Muscle of arm (tissue), 1 donor: ENCODE measurements at regions not wholly inside any gene's neighbourhood (a gene's known extent, or its start where the extent isn't known, plus 50 kb on each side); places are given as distances from the start of the nearest gene placed in this dataset.
"Not testable (repeated sequence)": the region's sequence is repeated elsewhere in the genome, so short reads cannot be mapped to it uniquely, and the experiment has no call there.

Experiments
- DNase-seq: peaks from one replicate; pipeline ENCODE4 v3.0.0-alpha.2; 2013

- DNase-seq = peak; percentile 66
Measured at GRCh38 chr1:185404291-185404690, 87.2 kb upstream of the IVNS1ABP start.

- no peak for DNase-seq
Measured at GRCh38 chr1:185402930-185403329, 85.9 kb upstream of the IVNS1ABP start.

DNA sequence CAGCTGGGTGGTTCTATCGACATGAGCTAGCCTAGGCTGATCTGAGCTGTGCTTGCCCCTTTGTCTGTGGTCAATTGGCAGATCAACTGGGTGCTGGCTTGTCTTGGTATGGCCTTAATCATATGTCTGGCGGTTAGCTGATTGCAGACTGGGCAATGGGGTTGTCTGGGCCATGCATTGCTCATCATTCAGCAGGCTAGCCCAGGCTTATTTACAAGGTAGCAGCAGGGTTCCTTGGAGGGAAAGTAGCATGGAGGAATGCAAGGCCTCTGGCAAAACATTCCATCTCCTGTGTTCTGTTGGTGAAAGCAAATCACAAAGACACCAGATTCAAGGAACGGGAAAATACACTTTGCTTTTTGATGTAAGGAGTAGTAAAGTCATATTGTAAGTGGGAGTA, 84.0 kb upstream of the IVNS1ABP start:
- DNase-seq = no peak

DNA sequence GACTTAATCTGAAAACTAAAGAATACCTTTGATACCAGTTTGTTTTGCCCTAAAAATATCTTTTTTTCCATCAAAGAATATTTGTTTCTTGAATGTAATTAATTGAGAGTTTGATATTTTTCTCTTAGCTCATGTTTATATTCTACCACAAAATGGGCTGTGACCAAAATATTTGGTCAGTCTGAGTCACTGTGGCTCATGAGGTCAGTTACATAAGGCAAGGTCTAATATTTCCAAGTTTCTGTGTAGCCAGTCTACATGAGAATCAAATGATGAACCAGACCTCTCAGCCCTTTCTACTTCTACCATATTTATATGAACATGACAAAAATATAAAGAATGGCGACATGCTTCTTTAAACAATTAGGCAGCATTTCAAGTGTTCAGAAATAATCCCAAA, 83.0 kb upstream of the IVNS1ABP start:
- DNase-seq = no peak

GRCh38 chr1:185398599-185398998, 81.6 kb upstream of the IVNS1ABP start:
- no peak for DNase-seq

DNA sequence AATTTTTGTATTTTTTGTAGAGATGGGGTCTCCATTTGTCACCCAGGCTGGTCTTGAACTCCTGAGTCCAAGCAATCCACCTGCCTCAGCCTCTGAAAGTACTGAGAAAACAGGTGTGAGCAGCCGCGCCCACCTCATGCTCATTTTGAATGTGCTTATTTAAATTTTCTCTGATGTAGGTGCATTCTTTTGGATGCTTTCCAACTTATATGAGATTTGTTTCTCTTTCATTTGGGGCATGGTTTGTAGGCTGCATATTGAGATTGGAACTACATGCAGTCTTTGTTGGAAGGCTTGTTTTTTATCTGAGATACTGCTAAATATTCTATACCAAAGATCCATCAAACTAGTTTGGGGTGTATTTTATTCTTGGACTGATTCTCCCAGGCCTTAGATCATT, 81.0 kb upstream of the IVNS1ABP start:
- no peak for DNase-seq

DNA sequence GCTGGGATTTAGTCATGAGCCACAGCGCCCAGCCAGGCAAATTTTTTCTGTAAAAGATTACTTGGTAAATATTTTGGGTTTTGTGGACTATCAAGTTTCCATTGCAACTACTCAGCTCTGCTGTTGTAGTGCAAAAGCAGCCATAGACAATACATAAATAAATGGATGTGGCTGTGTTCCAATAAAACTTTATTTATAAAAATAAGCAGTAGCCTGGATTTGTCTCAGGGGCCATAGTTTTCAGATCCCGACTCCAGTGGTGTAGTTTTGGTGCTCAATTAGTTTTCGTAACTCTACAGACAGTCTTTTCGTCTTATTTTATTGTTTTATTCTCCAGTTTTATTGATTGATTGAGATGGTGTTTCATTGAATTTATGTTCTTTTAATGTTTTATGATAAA, 80.1 kb upstream of the IVNS1ABP start:
- no peak for DNase-seq

DNA sequence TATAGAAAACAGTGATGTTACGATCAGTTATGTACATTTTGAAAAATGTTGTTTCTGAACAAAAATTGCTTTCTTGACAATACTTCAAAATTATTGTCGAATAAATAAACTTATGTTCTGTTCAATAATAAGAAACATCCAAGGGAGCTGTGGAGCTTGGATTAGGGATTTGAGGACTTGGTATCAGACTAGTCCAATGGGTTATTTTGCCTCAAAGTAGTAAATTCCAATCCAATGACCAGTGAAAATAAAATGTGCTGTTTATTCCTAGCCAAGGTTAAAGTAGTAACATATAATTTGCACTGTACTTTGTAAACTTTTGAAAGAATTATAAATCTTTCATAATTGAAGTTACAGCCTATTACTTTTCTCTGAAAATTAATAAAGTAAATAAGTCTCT, 79.1 kb upstream of the IVNS1ABP start:
- DNase-seq = no peak

DNA sequence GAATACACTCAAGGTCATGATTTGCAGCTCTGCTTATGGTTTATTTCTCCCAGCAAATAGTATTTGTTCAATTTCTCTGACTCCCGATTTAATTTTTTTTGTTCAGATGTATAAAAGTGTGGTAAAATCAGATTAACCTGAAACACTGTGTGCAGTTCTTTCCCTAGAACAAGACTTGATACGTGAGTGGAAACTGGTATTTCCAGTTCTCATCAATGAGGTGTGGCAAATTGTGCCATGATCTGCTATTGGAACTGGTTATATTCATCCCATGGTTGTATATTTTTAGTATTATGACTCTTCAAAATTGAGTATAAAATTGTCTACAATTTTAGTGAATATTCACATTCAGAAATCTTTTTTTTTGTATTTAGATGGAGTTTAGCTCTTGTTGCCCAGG, 76.8 kb upstream of the IVNS1ABP start:
- no peak for DNase-seq

DNA sequence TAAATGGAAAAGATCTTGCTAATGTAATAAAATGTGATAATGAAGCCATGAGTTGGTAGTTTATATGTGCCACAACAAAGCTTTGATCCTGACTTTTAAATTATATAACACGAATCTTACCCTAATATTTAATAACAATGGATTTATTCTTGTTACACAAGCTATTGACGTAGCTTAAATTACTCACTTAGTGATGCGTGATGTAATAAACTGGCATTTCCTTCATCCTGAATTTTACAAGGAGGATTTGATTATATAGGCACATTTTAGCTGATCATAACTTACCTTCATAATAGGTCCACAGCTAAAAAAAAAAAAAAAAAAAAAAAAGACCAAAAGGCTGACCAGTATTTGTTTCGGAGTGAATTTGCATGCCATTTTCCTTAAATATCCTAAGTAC, 76.2 kb upstream of the IVNS1ABP start:
- DNase-seq = no peak

- no peak for DNase-seq
Measured at GRCh38 chr1:185388815-185389214, 71.8 kb upstream of the IVNS1ABP start.

GRCh38 chr1:185388346-185388745, 71.3 kb upstream of the IVNS1ABP start:
- DNase-seq = no peak

DNA sequence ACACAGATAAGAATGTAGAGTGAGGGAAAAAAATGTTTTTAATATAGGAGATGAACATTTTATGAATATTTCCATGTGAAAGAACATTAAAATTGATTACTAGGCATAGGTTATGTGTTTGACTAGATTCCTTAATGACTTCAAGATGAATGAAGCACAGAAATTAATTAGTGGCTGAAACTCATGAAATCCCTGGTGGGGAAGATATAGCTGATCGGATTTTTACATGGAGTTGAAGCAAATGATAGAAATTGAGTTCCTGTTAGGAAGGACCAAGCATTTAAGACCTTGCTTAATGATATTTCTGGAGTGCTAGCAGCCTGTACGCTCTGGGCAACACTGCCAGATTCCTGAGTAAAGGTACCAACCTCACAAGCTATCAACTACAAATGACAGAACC, 68.9 kb upstream of the IVNS1ABP start:
- no peak for DNase-seq

GRCh38 chr1:185383805-185384204, 66.8 kb upstream of the IVNS1ABP start:
- not testable (repeated sequence) for DNase-seq

- DNase-seq = no peak
Measured at GRCh38 chr1:185377831-185378230, 60.8 kb upstream of the IVNS1ABP start.

DNA sequence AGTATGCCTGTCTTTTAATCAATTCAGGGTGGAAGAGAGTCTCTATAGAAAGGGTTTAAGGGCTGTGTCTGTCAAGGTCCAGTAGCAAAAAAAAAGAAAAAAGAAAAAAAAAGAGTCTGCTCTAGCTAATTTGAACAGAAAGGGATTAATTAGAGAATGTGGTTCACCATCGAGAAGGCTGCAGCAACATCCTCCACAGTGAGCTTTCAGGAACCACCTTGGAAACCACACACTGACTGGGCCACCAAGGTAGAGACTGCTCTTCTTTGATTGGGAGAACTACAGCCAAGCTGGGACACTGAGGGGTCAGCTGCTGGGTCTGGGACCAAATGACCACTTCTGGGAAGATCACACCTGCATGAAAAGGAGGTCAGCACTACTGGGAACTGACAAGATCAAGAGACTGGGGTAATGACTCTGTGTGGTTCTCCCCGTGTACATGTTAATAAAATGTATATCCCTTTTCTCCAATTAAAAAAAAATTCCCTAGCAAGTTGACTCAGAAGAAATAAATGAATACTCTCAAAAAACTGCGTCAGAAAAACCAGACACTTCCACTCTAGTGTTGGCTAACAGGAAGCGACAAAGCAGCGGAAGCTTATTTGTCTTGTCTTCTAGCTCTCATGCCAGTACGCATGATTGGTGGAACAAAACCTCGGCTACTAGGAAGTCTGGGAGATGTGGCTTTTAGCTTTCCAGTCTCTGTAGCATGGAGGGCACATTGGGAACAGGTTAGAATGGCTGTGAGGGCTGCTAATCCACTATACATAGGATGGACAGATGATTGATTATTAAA, 60.0 kb upstream of the IVNS1ABP start:
- DNase-seq = no peak

DNA sequence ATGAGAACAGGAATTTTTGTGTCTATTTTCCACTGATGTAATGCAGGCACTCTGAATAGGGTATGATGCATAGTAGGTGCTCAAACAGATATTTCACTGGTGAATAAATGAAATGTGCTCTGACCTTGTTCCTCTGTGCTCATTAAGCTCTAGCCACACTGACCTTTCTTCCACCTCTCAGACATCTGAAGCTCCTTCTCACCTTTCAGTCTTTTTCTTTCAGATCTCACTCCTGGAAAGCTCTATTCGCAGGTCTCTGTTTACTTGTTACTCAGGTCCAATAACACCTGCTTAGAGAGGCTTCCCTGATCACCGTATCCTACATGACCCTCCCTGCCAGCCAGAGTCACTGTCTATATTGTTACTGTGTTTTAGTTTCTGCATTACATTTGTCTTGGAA, 59.2 kb upstream of the IVNS1ABP start:
- DNase-seq = no peak

DNA sequence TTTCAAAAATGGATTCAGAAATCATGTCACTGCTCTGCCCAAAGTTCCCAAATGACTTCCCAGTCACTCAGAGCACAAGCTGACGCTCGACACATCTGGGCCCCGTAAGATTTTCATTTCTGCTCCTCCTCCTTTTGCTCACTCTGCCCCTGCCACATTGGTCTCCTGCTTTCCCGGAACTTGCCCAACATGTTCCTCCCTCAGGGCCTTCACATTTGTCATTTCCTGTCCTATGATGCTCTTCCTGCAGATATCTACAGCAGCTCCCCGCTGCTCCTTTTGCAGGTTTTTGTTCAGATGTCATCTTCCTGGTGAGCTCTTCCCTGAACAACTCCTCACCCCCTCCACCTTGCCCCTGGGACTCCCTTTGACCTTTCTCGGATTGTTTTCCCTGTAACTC, 58.5 kb upstream of the IVNS1ABP start:
- no peak for DNase-seq

DNA sequence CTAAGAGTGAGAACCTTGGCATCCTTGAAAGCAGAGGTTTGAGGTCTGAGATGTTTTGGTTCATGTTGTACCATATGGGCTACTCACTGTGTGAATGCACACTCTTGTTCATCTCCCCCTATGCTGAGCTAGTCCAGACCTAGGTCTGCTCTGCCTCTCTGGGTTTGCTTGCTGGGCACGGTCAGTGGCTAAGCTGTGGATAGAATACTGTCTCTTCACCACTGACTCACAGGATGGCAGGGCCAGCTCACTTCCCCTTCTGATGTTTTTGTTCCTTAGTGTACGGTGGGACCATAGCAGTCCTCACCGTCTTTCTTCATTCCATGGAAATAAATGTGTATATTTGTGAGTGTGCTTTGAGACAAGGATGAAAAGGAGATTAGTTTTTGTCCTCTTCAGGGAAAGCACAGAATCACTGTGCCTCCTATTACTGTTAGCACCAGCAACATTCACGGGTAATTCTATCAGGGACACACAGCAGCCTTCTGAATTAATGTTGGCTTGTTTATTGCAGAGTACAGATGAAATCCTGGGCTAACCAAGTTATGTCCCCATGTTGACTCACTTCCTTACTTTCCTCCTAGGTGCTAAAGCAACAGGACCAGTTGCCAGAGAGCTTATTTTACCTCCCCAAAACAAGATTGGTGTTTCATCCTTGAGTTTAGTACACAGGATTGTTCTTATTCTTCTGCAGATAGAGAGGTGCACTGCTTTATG, 56.9 kb upstream of the IVNS1ABP start:
- no peak for DNase-seq

- DNase-seq = no peak
Measured at GRCh38 chr1:185369786-185370185, 52.7 kb upstream of the IVNS1ABP start.

DNA sequence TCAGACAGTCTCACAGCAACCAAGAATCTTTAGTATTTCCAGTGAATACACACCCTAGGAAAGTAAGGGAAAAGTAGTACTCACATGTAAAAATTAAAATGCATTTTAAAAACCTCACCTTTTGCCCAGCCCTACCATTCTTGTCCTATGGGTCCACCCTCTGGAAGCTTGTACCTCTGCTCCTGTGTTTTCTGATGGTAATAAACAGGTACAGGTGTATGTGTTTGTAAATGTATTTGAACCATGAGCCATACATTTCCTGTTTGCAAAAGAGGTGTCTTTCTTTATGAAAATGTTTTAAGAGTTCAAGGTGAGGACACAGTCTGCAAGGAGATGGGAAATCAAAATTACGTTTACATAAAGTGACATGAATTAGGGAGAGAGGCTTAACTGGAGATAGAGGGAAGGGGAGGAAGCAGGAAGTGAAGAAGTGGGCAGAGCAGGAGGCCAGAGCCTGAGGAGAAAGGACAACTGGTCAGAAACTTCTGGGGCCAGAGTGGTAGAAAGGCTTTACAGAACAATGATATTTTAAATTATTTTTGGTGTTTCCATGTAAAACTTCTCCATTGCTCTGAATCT, 52.0 kb upstream of the IVNS1ABP start:
- DNase-seq = no peak

GRCh38 chr1:185368313-185368855, 51.3 kb upstream of the IVNS1ABP start:
- no peak for DNase-seq

- DNase-seq = no peak
Measured at GRCh38 chr1:185367218-185367617, 50.2 kb upstream of the IVNS1ABP start.
